Activated T-helper 1 cell treated with anti-CD3 and anti-CD28 coated beads, Interleukin-12 subunit alpha, Interleukin-12 subunit beta, Interleukin-2, Interleukin-4 antibody, amounts not matched to agents 30 ng/mL and 10 ng/mL and 1 ng/mL, durations not matched to agents 14 hours and 24 hours and 36 hours (primary cell): ENCODE measurements at regions not wholly inside any gene's neighbourhood (a gene's known extent, or its start where the extent isn't known, plus 50 kb on each side); places are given as distances from the start of the nearest gene placed in this dataset.

Source experiments
- DNase-seq: peaks from one replicate; pipeline ENCODE4 v3.0.0; 2021; ENCODE audit warnings: low spot score
- H3K27ac Mint-ChIP-seq: one replicate; pipeline ENCODE4 v1.8.0; 2021; ENCODE audit warnings: mild to moderate bottlenecking, mixed read lengths
- H3K27me3 Mint-ChIP-seq: one replicate; pipeline ENCODE4 v1.8.0; 2022; ENCODE audit warnings: mild to moderate bottlenecking, moderate library complexity, mixed read lengths; ENCODE audit not compliant: insufficient read depth
- H3K36me3 Mint-ChIP-seq: one replicate; pipeline ENCODE4 v1.8.0; 2021; ENCODE audit warnings: low read depth, mixed read lengths
- H3K4me1 Mint-ChIP-seq: one replicate; pipeline ENCODE4 v1.8.0; 2021; ENCODE audit warnings: low read depth, mixed read lengths
- H3K4me3 Mint-ChIP-seq: one replicate; pipeline ENCODE4 v1.8.0; 2021; ENCODE audit warnings: mild to moderate bottlenecking, moderate library complexity, mixed read lengths
- H3K9me3 Mint-ChIP-seq: one replicate; pipeline ENCODE4 v1.8.0; 2021; ENCODE audit warnings: mixed read lengths
- intact Hi-C: fragments of 100-400 bp; cut with micrococcal nuclease; formaldehyde crosslinking; loops from one replicate; pipeline ENCODE4 v1.15.1; 2024

- intact Hi-C loops = no loop called here
Observed at GRCh38 chr5:135691044-135691443, 112.3 kb upstream of the CXCL14 start.

DNA sequence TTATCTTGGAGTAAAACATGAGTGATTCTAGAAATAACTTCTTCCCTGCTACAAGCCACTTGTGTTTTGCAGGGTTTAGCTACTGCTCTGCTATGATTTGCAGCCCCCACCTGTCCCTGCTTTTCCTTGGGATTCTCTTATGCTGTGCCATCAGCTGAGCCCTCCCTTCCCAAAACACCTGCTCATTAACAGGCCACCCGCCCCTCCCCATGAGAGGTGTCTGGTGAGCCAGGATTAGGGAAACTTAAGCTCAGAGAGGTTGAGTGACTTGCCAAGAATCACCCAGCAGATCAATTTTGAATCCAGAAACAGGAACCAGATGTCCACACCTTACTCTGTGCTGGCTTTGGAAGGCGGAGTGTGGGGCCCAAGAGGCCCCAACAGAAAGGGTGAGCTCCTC is 111.7 kb upstream of the CXCL14 start:
- intact Hi-C loops = no loop called here
- peaks cover 11% of the 10 kb centered on the region for H3K27me3 Mint-ChIP-seq
- no peak overlapping the region for H3K27ac Mint-ChIP-seq
- H3K4me3 Mint-ChIP-seq = no peak overlapping the region
- no peaks in the 10 kb centered on the region for H3K36me3 Mint-ChIP-seq
- H3K9me3 Mint-ChIP-seq = no peaks in the 10 kb centered on the region
- no peak for DNase-seq
- H3K4me1 Mint-ChIP-seq = no peaks in the 10 kb centered on the region

More at GRCh38 chr5:135691044-135691443, 112.3 kb upstream of the CXCL14 start:
- no peaks in the 10 kb centered on the region for H3K9me3 Mint-ChIP-seq
- H3K4me1 Mint-ChIP-seq = no peaks in the 10 kb centered on the region
- H3K27me3 Mint-ChIP-seq = peaks cover 11% of the 10 kb centered on the region
- no peak for DNase-seq
- H3K36me3 Mint-ChIP-seq = no peaks in the 10 kb centered on the region
- H3K4me3 Mint-ChIP-seq = no peak overlapping the region
- no peak overlapping the region for H3K27ac Mint-ChIP-seq

DNA sequence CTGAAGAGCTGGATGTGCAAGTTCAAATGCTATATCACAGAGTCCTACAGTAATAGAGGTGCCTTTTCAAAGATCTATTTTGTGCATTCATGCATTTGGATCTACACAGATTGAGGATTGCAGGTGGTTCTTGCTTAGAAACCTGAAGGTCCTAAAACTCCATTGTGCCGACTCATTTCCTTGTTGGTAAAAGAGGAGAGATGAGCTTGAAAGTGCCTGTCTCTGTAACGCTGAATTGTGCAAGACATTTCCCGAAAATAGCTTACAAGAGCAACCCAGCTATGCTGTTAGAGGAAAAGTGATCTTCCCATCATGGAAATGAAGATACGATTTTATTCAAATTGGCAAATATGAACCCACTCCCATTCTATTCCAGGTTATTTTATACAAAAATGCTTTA is 110.7 kb upstream of the CXCL14 start:
- Mint-ChIP-seq H3K27me3 (peaks cover 11% of the 10 kb centered on the region), H3K27ac (no peak overlapping the region), H3K36me3 (no peaks in the 10 kb centered on the region), H3K9me3 (no peaks in the 10 kb centered on the region), H3K4me1 (no peaks in the 10 kb centered on the region), H3K4me3 (no peak overlapping the region)
- intact Hi-C loops = no loop called here
- no peak for DNase-seq

DNA sequence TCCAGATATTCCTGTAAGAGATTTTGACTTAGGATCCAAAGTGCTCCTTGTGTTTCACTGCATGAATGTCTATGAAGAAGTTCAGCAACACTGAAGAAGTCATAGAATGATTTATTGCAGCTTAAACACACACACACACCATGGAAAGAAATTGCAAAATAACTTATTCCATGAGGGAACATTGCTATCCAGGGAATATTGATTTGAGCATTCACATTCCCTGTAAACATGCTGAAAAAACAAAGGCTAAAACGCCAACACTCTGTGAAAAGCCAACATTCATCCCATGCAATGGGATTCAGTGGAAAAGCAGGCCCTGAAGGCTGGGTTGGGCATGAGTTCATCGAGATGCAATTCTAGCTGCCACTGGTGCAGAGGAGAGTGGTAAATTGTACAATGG is 109.6 kb upstream of the CXCL14 start:
- intact Hi-C loops = no loop called here
- Mint-ChIP-seq H3K4me1 (no peaks in the 10 kb centered on the region), H3K27me3 (peaks cover 11% of the 10 kb centered on the region), H3K36me3 (no peaks in the 10 kb centered on the region), H3K4me3 (no peak overlapping the region), H3K27ac (no peak overlapping the region), H3K9me3 (no peaks in the 10 kb centered on the region)
- no peak for DNase-seq

DNA sequence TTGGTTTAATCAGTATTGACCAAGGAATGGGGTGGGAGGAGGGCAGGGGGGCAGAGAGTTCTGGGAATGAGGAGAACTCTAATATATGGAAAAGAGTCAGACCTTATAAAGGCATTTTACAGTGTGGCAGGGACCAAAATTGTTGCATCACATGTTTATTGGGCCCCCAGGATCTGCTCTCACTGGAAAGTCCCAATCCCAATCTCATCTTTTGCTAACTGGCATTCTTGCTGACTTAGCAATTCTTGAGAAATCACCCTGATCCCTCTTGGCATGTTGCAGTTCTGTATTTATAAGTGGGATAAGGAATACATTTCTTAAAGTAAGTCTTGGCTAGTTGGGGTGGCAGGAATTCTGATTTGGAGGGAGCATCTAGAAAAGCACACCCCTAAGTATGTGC is 104.4 kb upstream of the CXCL14 start:
- H3K36me3 Mint-ChIP-seq = no peaks in the 10 kb centered on the region
- H3K27me3 Mint-ChIP-seq = peaks cover 7% of the 10 kb centered on the region
- no peaks in the 10 kb centered on the region for H3K4me1 Mint-ChIP-seq
- no peak for DNase-seq
- intact Hi-C loops = no loop called here
- H3K27ac Mint-ChIP-seq = no peak overlapping the region
- H3K9me3 Mint-ChIP-seq = peaks cover 6% of the 10 kb centered on the region
- H3K4me3 Mint-ChIP-seq = no peak overlapping the region

DNA sequence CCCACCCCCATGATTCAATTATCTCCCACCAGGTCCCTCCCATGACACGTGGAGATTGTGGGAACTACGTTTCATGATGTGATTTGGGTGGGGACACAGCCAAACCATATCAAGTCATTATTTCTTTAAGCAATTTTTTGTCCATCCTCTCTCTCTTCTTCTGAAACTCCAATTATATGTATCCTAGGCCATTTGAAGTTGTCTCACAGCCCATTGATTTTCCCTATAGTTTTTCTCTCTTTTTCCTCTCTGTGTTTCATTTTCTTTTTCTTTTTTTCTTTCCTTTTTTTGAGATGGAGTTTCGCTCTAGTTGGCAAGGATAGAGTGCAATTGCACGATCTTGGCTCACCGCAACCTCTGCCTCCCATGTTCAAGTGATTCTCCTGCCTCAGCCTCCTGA is 101.9 kb upstream of the CXCL14 start:
- no peaks in the 10 kb centered on the region for H3K36me3 Mint-ChIP-seq
- H3K4me3 Mint-ChIP-seq = no peak overlapping the region
- no peak for DNase-seq
- no peak overlapping the region for H3K27ac Mint-ChIP-seq
- H3K9me3 Mint-ChIP-seq = peaks cover 16% of the 10 kb centered on the region
- intact Hi-C loops = no loop called here
- H3K4me1 Mint-ChIP-seq = no peaks in the 10 kb centered on the region
- no peaks in the 10 kb centered on the region for H3K27me3 Mint-ChIP-seq

- intact Hi-C loops = no loop called here
- Mint-ChIP-seq H3K27me3 (peaks cover 1% of the 10 kb centered on the region), H3K4me3 (no peak overlapping the region), H3K9me3 (peaks cover 16% of the 10 kb centered on the region), H3K36me3 (no peaks in the 10 kb centered on the region), H3K27ac (no peak overlapping the region), H3K4me1 (no peaks in the 10 kb centered on the region)
- no peak for DNase-seq
Observed at GRCh38 chr5:135678640-135679268, 100.0 kb upstream of the CXCL14 start.

DNA sequence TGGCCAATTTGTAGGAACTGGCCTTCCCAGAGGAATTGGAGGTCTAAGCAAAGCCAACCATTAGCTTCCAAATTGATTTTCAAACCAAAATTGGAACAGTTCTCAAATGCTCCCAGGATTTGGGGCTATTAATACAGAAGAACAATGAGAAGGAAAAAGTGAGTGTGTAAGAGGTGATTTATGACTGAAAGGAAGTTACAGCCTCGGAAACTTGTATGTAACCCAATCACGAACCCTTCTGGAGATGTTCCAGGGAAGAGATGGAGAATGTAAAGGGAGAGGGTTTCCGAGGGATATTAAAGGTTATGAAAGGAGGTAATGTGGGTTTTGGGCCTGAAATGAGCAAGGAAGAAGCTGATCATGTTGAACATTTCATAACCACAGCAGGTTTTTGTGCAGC is 93.2 kb upstream of the CXCL14 start:
- Mint-ChIP-seq H3K4me1 (peaks cover 6% of the 10 kb centered on the region), H3K27ac (no peak overlapping the region)

DNA sequence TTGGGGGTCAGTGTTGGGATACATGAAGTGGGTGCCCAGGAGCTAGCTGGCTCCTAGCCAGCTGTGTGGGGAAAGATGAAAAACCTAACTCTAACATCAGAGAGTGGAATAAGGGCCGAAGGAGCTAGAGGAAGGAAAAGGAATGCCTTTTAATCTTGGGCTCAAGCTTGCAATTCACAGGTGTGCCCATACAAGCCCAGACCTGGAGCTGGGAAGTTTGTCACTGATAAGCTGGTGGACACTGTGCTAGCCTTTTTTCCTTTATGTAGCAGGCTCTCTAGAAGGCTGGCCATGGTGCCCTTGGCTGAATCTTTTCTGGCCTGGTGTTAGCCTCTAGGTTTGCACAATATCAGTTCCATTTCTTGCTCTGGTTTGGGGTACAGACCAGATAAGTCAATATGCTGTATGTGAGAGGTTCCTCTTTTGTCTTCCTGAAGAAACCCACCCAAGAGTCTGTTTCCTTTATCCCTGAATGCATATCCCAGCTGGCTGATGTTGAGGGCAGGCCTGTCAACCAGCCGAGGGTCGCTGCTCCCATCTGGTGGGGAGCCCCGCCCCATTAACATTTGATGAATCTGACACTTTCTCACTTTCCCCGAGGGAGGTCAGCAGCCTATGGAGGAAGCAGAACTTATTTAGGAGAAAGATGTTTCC is 92.4 kb upstream of the CXCL14 start:
- peaks cover 6% of the 10 kb centered on the region for H3K4me1 Mint-ChIP-seq
- no peaks in the 10 kb centered on the region for H3K36me3 Mint-ChIP-seq
- H3K27me3 Mint-ChIP-seq = peaks cover 12% of the 10 kb centered on the region
- DNase-seq = no peak
- H3K27ac Mint-ChIP-seq = no peak overlapping the region
- no peaks in the 10 kb centered on the region for H3K9me3 Mint-ChIP-seq
- no peak overlapping the region for H3K4me3 Mint-ChIP-seq
- intact Hi-C loops = no loop called here

More for the DNA sequence above, 93.2 kb upstream of the CXCL14 start:
- Mint-ChIP-seq H3K27me3 (peaks cover 12% of the 10 kb centered on the region), H3K4me3 (no peak overlapping the region), H3K36me3 (no peaks in the 10 kb centered on the region), H3K9me3 (no peaks in the 10 kb centered on the region)
- intact Hi-C loops = no loop called here
- no peak for DNase-seq

DNA sequence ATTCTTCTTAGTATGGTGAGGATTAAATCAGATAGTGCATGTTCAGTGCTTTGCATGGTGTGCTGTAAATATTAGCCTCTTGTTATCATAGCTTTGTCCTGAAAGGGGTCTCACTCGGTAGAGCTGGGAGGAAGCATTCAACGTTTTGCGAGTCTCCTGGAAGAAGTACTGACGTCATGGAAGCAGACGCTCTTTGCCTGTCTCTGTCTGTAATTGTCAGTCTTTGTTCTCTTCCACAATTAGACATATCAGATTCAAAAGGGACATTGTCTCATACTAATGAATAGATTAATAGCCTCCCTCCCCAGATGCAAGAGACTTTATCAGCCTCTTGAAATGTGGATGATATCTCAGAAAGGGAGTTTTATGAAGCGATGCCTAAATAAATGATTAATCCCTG is 91.8 kb upstream of the CXCL14 start:
- intact Hi-C loops = no loop called here
- H3K27ac Mint-ChIP-seq = no peak overlapping the region

DNA sequence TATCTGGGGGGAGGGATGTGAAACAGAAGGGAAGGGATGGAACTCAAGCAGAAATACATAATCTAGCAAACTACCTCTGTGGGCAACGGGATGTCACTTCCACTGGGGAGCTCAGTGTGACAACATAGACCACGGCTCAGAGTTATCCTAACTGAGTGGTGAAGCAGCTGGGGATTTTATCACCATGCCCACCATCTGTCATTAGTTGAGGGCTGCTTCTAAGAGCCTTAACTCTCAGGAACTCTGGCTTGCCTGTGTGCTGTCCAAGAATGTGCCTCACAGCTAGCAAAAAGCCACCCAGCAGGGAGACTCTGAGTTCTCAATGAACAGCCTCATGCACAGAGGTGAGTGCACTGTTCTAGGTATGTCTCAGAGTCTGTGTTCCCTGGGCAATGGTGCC is 90.6 kb upstream of the CXCL14 start:
- intact Hi-C loops = no loop called here
- no peaks in the 10 kb centered on the region for H3K36me3 Mint-ChIP-seq

More for the DNA sequence above, 91.8 kb upstream of the CXCL14 start:
- Mint-ChIP-seq H3K27me3 (peaks cover 12% of the 10 kb centered on the region), H3K4me3 (no peak overlapping the region), H3K36me3 (no peaks in the 10 kb centered on the region), H3K9me3 (no peaks in the 10 kb centered on the region), H3K4me1 (peaks cover 6% of the 10 kb centered on the region)
- no peak for DNase-seq

GRCh38 chr5:135667673-135668072 is 88.9 kb upstream of the CXCL14 start:
- H3K9me3 Mint-ChIP-seq = no peaks in the 10 kb centered on the region
- H3K27me3 Mint-ChIP-seq = peaks cover 6% of the 10 kb centered on the region
- no peak for DNase-seq
- no peak overlapping the region for H3K4me3 Mint-ChIP-seq
- H3K36me3 Mint-ChIP-seq = no peaks in the 10 kb centered on the region
- intact Hi-C loops = no loop called here
- no peak overlapping the region for H3K27ac Mint-ChIP-seq
- H3K4me1 Mint-ChIP-seq = peaks cover 6% of the 10 kb centered on the region

More for the DNA sequence above, 90.6 kb upstream of the CXCL14 start:
- Mint-ChIP-seq H3K27me3 (peaks cover 14% of the 10 kb centered on the region), H3K9me3 (no peaks in the 10 kb centered on the region), H3K4me3 (no peak overlapping the region), H3K4me1 (peaks cover 6% of the 10 kb centered on the region), H3K27ac (no peak overlapping the region)
- DNase-seq = no peak

DNA sequence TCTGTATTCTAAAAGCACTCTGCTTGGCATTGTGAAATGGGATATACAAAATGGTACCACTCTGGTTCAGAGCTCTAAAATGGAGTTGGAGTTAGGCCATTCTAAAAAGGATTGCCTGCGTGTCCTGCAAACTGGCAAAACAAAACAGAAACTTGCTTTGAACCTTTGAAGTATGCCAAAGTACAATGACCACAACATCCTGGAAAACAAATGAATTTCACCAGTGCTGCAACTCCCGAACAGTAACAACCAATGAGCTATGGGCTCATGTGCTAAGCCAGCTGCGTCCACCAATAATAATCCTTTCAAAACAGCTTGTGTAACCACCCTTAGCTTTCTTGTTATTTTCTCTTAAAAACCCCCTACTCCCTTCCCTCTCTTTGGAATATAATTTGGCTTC is 88.4 kb upstream of the CXCL14 start:
- H3K4me3 Mint-ChIP-seq = no peak overlapping the region
- no peaks in the 10 kb centered on the region for H3K9me3 Mint-ChIP-seq
- intact Hi-C loops = no loop called here
- no peak for DNase-seq
- H3K27ac Mint-ChIP-seq = no peak overlapping the region
- H3K4me1 Mint-ChIP-seq = peaks cover 6% of the 10 kb centered on the region
- H3K27me3 Mint-ChIP-seq = peaks cover 5% of the 10 kb centered on the region
- H3K36me3 Mint-ChIP-seq = no peaks in the 10 kb centered on the region

DNA sequence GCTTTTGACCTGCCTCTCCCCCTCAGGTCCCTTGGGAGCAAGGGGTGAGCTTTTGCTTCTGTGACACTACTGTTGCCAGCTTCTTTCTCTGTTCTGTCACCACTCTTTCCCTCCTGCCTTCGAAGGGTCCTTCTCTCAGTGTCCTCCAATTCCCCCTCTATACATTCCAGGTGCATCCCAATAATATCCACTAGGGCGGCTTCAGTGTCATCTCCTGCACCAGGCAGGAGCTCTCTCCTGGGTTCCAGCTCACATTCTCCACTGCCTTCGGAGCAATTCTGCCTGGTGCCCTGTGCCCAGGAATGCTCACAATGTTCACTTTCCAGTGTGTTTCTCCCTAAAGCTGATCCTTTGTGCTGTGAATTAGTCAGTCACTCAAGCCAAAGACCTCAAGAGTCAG is 83.9 kb upstream of the CXCL14 start:
- H3K4me3 Mint-ChIP-seq = no peak overlapping the region
- intact Hi-C loops = no loop called here
- no peaks in the 10 kb centered on the region for H3K36me3 Mint-ChIP-seq
- no peak for DNase-seq
- peaks cover 5% of the 10 kb centered on the region for H3K27me3 Mint-ChIP-seq
- peaks cover 15% of the 10 kb centered on the region for H3K9me3 Mint-ChIP-seq
- H3K4me1 Mint-ChIP-seq = peaks cover 3% of the 10 kb centered on the region
- H3K27ac Mint-ChIP-seq = no peak overlapping the region
